ENCODE measurements at regions not wholly inside any gene's neighbourhood (a gene's known extent, or its start where the extent isn't known, plus 50 kb on each side); places are given as distances from the start of the nearest gene placed in this dataset.

DNA sequence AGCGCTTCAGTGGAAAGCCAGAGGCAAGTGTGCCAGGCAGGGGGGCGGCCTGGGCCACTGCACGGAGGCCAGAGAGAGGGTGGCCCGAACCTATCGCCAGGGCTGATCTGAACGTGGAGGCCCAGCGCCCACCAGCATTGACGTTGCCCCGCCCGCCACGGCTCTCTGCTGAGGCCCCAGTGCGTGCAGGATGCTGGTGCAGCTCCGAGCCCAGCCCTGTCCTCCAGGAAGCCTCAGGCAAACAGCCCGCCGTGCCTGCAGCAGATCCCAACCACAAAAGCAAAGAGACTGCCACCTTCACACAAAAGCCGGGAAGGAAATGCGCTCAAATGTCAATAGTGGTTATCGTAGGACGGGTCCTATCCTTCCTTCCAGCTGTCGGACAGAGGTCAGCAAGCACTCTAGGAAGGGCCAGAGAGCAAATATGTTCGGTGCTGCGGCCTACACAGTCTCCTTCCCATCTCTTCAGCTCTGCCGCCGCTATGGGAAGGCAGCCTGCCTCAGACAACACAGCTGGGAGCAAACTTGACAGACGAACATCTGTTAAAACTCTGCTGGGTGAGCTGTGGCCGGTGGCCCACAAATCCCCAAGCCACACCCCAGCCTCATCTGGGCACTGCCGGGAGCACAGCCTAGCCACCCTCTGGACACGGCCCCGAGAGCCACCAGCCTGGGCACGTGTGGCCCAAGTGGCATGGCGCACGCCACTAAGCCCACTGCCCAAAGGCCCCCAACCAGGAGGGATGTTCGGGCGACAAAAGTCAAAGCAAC lies 146.2 kb downstream of the CRYBB2 start:
- Mint-ChIP-seq H3K27ac (no peak overlapping the region), H3K9me3 (no peaks in the 10 kb centered on the region), H3K4me3 (no peak overlapping the region), H3K36me3 (no peaks in the 10 kb centered on the region), H3K27me3 (no peaks in the 10 kb centered on the region), H3K4me1 (ENCODE audit: unreplicated experiment) (peaks cover 10% of the 10 kb centered on the region)
- TF ChIP-seq, protein P1, sequence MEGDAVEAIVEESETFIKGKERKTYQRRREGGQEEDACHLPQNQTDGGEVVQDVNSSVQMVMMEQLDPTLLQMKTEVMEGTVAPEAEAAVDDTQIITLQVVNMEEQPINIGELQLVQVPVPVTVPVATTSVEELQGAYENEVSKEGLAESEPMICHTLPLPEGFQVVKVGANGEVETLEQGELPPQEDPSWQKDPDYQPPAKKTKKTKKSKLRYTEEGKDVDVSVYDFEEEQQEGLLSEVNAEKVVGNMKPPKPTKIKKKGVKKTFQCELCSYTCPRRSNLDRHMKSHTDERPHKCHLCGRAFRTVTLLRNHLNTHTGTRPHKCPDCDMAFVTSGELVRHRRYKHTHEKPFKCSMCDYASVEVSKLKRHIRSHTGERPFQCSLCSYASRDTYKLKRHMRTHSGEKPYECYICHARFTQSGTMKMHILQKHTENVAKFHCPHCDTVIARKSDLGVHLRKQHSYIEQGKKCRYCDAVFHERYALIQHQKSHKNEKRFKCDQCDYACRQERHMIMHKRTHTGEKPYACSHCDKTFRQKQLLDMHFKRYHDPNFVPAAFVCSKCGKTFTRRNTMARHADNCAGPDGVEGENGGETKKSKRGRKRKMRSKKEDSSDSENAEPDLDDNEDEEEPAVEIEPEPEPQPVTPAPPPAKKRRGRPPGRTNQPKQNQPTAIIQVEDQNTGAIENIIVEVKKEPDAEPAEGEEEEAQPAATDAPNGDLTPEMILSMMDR (conservative IDR thresholded peaks at IDR 0.05), result no peak
- no peak for DNase-seq (ENCODE audit: extremely low spot score, unreplicated experiment)

DNA sequence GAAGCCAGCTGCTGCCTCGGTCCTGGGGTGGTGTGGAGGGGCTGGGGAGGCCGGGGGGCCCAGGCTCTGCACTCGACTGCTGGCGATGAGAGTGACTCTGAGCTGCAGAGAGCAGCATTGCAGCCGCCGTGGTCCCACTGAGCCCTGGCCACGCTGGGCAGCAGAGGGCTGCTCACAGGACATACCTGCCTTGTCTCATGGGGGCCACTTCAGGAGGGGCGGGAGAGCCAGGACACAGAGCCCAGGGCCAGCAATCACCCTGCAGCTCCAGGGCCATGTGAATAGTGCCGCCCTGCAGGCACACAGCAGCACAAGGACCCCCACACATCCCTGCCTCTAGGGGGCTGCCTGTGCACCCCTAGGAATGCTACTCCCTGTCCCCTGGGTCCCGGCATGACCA lies 147.0 kb downstream of the CRYBB2 start:
- DNase-seq (ENCODE audit: extremely low spot score, unreplicated experiment), result no peak
- H3K27me3 Mint-ChIP-seq, result no peaks in the 10 kb centered on the region
- H3K36me3 Mint-ChIP-seq, result no peaks in the 10 kb centered on the region
- no peak overlapping the region for H3K27ac Mint-ChIP-seq
- peaks cover 10% of the 10 kb centered on the region for H3K4me1 Mint-ChIP-seq (ENCODE audit: unreplicated experiment)
- TF ChIP-seq, protein P1 (conservative IDR thresholded peaks at IDR 0.05), result no peak
- H3K9me3 Mint-ChIP-seq, result no peaks in the 10 kb centered on the region
- H3K4me3 Mint-ChIP-seq, result no peak overlapping the region

DNA sequence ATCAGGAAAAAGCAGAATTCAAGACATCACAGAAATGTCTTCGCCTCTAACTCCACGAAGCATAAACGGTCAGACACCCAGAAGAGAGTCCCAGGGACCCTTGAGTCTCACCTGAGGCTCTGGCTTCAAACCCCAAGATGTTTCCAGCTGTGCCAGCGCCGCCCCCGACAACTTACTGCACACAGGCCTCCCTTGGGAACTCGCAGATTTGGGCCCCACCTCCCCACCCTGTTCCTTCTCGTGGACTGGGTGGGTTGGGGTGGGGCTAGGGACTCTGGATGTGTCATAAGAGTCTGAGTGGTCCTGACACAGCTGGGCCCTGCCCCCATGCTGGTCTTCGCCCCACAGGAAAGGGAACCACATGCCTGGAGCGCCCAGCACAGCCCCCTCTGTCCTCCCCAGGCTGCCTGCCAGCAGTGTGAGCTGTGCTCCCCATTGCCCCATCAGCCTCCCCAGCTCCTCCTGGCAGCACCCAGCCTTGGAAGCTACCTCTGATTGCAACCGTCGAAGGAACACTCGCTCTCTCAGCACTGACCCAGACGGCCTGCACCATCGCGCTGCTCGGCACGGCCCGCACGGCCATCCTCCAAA lies 147.5 kb downstream of the CRYBB2 start:
- no peak overlapping the region for H3K4me3 Mint-ChIP-seq
- no peaks in the 10 kb centered on the region for H3K9me3 Mint-ChIP-seq
- TF ChIP-seq, protein P1 (conservative IDR thresholded peaks at IDR 0.05), result no peak
- no peak for DNase-seq (ENCODE audit: extremely low spot score, unreplicated experiment)
- H3K4me1 Mint-ChIP-seq (ENCODE audit: unreplicated experiment), result peaks cover 10% of the 10 kb centered on the region
- H3K36me3 Mint-ChIP-seq, result no peaks in the 10 kb centered on the region
- peak overlapping the region; percentile 37 for H3K27ac Mint-ChIP-seq
- no peaks in the 10 kb centered on the region for H3K27me3 Mint-ChIP-seq

DNA sequence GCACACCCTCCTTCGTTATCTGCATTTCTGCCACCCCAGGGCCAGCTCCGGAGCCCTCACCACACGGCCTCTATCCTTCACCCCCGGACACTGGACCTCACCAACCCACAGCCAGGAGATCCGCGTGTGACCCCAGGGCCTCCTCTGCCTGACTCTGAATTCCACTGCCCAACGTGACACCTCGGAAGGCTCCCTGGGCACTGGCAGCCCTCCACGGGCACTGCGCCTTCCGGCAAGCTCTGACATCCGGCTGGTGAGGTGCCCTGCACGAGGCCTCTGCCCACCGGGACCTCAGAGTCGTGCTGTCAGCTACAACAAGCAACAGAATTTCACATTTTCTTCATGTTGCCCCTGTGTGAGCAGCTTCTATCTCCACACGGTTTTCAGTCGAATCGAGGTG lies 148.3 kb downstream of the CRYBB2 start:
- Mint-ChIP-seq H3K4me3 (no peak overlapping the region), H3K36me3 (no peaks in the 10 kb centered on the region), H3K27me3 (no peaks in the 10 kb centered on the region), H3K4me1 (ENCODE audit: unreplicated experiment) (peaks cover 10% of the 10 kb centered on the region), H3K9me3 (no peaks in the 10 kb centered on the region), H3K27ac (peak overlapping the region; percentile 37)
- TF ChIP-seq, protein P1 (conservative IDR thresholded peaks at IDR 0.05), result no peak
- no peak for DNase-seq (ENCODE audit: extremely low spot score, unreplicated experiment)

DNA sequence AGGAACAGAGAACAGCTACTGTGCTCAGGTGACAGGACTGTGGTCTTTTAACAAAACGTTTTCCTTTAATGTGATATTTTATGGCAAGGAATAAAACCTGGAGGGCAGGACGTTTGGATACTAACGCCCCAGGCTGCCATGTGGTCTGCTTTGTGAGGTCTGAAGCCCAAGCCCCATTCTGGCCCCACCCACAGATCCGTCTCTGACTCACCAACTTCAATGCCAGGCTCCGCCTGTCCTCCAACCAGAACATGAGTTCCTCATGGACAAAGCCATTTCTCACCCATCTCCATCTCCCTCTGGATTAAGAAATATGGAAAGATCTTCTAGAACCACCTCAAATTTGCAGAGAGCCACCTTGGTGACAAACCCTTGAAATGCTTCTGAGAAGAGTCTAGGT lies 148.8 kb downstream of the CRYBB2 start:
- H3K27ac Mint-ChIP-seq, result no peak overlapping the region
- no peaks in the 10 kb centered on the region for H3K36me3 Mint-ChIP-seq
- no peak for DNase-seq (ENCODE audit: extremely low spot score, unreplicated experiment)
- TF ChIP-seq, protein P1 (conservative IDR thresholded peaks at IDR 0.05), result no peak
- peaks cover 10% of the 10 kb centered on the region for H3K4me1 Mint-ChIP-seq (ENCODE audit: unreplicated experiment)
- H3K27me3 Mint-ChIP-seq, result no peaks in the 10 kb centered on the region
- no peaks in the 10 kb centered on the region for H3K9me3 Mint-ChIP-seq
- no peak overlapping the region for H3K4me3 Mint-ChIP-seq
